GM18520 (cell line): ENCODE measurements at regions not wholly inside any gene's neighbourhood (a gene's known extent, or its start where the extent isn't known, plus 50 kb on each side); places are given as distances from the start of the nearest gene placed in this dataset.

Experiments
- ATAC-seq: cut with Tn5 transposase; IDR thresholded peaks from one replicate; pipeline ENCODE4 v1.9.1; 2021; ENCODE audit not compliant: unreplicated experiment

DNA sequence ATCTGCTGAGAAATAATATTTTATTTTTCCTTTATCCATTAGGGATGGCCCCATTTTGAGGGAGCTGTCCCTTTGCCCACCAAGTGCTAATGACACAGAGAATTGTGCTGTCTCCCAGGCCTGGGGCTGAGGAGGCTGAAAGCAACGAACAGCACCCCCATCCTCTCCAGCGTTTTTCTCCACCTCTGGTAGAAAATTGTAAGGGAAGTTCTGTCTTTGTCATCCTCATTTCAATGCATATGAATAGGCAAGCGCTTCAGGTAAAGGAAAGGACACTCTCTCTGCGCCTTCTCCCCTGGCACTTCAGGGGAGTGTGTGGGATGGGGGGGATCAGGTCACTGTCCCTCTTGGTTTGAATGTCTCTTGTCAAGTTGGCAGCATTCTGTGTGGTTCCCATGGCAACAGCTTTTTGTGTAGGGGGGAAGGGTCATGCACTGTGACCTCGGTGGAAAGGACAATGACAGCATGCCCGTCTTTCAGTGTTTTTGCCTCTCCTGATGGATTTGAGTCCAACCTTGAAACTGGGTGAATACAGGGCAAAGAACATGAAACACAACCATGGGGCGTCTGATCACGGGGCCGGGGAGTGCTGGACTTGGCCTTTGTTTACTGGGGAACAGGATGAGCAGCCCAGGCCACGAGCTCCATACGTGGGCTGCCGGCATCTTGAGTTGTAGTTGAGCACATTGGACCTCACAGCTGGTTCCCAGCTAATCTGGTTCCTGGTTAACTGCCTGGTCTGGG, 230.2 kb downstream of the VRK1 start:
- no peak for ATAC-seq

DNA sequence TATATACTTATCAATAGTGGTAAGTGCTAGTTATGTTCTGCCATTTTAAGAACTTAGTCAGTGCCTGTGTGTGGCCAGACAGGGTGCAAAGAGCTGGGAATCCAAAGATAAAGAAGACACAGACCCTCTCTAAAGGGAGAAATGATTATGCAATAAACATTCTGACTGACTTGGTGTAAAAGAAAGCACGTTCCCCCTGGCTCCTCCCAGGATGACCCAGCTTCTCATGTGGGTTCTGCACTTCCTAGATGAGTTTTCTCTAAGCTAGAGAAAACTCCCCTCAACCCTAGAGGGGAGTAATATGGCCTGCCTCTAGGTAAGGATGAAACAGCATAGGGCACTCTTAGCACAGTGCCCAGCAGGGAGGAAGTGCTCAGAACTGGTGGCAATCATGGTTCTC, 231.2 kb downstream of the VRK1 start:
- ATAC-seq = no peak

DNA sequence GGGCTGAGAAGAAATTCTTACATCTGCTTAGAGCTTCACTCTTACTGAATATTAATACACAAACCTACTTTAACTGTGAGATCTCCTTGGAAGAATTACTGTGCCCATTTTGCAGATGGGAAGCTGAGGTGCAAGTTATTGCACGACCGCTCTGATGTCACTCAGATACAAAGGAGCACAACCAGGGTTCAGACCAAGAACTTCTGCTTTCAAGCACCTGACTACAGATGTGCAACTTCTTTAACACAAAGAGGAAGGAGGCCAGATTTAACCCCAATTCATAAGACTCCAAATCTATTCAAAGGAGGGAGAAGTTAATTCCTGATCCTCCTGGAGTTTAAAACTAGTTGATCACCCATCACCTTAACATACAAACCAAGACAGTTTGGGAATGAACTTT, 232.6 kb downstream of the VRK1 start:
- ATAC-seq = no peak

DNA sequence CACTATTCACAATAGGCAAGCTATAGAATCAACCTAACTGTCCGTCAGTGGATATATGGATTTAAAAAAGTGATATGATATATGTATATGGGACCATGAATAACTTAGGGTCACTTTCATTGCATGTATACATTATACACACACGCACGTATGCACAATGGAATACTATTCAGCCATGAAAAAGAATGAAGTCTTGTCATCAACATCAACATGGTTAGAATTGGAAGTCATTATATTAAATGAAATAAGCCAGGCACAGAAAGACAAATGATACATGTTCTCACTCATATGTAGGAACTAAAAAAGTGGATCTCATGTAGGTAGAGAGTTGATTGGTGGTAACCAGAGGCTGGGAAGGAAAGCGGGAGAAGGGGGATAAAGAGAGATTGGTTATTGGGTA, 234.3 kb downstream of the VRK1 start:
- ATAC-seq = no peak

DNA sequence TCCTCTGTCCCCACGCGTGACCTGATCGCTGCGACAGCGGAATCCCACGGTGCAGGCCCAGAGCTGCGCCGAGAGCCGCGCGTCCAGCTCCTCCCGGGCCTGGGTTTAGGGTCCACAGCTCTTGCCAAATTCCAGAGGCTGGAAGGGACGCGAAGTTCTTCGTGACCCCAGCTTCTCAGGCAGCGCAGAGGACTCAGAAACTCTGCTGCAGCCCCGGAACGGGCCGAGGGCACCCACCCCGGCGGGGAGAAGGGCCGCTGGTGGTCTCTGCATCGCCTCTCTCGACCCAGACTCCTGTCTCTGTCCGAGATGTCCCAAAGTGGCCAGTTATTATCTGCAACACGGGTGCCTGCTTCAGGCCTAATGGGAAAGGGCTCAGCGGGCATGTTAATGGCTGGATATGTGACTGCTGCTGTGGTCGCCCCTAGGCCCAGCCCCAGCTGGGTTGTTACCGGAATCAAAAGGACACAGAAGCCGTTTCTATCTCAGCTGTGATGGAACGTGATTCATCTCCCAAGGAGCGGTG, 236.4 kb downstream of the VRK1 start:
- no peak for ATAC-seq

DNA sequence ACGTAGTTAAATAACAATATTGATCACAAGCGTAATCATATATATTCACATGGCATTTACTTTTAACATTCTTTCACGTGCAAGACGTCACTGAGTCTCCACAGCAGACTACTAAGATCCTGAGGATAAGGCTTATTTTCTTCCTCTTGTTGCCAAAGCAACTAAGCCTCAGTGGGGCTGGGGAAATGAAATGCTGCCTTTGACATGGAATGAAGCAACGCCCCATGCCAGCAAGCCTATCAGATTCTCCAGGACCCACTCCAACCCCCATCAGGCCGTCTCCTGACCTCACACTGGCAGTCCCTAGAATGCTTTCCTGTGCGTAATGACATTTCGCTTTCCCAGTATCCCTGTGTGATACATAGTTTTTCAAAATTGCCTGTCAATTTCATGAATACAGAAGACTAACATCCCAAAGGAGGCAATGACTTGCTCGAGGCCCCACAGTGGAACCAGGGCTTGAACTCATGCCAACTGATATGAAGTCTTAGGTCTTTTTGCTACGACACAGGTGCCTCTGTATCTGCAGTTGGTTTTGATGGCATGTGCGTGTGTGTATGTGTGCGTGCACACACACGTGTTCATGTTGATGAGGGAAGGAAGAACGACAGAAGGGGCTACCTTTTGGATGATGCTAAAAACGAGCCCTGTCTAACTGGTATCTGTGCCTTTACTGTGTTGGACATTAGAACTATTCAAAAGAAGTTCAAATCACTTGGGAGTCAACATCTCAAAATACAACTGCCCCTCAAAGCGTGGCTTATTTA, 239.1 kb downstream of the VRK1 start:
- ATAC-seq = no peak

DNA sequence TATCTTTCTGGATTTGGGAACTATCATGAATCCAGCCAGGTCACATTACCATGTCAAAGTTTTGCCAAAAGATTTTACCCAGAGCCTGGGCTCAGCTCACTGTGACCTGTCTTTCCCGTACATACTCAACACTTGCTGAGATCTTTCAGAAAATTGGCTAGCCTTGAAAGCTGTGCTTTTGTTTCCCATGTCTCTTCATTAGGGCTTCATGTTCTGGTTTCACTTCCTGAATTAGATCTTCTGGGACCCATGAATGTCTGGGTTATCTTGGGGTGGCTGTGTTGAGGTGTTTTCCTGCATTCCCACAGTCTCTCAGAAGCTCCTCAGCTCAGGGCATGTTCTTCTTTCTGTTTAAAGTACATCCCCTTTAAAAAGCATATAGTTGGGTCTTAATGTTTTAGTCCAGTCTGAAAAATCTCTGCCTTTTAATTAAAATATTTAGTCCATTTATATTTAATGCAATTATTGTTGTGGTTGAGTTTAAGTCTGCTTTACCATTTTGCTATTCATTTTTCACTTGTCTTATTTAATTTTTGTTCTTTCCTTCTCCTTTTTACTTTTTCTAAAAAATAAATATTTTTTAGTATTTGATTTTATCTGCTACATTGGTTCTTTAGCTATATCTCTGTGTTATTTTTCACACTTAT, 242.7 kb downstream of the VRK1 start:
- no peak for ATAC-seq

DNA sequence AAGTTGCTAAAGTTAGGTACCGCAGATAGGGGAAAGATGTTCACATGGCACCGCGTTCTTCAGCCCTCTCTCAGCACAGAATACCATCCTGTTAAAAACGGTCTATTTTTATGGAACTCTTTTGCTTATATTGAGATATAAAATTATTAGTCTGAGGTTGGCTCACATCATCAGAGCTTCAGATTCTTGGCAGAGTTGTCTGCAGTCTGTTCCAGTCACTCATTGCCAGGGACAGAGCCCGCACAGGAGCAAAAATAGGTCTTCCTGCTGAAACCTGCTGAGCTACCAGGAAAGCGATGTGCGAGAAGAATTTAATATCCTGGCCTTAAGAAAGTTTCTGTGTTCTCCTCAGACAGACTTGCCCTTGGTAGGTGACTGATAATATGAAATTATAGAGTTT, 249.8 kb downstream of the VRK1 start:
- ATAC-seq = no peak

DNA sequence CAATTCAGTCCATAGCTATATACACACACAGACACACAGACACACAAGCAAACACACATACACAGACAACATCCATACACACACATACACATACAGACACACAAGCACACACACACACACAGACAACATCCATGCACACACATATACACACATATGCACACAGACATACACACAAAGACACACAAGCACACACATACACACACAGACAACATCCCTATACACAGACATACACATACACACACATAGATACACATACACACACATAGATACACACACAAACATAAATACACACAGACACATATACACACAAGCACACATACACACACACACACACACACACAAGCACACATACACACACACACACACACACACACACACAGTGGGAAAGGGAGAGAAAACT, 254.8 kb downstream of the VRK1 start:
- ATAC-seq = no peak

DNA sequence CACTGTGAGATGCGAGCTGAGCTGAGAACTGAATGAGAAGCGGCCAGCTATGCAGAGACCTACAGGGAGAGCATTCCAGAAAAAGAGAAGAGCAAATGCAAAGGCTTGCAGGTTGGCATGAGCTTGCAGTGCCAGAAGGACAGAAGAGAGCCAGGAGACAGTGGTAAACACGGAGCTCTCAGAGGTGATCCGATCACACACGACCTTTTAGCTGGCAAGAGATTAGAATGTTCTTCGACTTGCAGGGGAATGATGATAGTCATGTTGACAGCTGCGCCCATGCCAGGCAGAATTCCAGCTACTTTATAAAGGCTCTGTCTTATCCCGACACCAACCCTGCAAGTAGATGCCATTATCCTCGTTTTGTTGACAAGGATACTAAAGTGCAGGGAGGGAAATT, 256.8 kb downstream of the VRK1 start:
- ATAC-seq = no peak

DNA sequence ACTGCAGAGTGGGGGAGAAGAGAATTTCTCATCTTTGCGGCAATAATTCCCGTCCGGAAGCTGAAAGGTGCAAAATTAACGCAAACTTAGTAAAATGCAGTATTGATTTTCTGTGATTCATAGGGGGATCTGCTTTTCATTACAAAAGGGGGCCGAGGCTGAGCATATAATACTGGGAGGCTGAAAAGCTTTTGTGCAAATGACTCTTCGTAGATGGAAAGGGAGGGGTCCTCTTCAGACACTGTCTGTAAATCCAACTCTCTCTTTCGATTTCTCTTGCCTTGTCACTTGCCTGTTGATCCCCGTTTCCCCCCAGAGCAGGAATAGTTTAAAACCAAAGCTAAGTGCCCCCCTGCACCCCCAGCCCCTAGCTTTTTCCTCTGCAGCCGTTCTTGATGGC, 258.2 kb downstream of the VRK1 start:
- no peak for ATAC-seq

DNA sequence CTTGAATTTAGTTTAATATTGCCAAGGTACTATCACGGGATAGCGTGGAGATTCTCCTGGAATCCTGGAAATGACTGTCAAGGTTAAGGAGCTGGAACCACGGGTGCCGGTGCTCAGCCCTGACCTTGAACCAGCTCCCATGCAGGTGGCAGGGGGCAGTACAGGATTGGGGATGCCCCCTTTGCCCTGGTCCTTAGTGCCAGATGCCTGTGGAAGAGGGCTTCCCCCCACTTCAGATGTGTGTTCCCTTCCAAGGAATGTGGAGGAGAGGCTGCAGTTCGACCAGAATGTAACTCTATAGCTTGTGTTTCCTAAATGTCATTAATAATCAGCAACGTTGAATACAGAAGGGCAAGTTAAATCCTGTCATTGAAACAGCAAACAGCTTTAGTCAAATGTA, 258.9 kb downstream of the VRK1 start:
- no peak for ATAC-seq

DNA sequence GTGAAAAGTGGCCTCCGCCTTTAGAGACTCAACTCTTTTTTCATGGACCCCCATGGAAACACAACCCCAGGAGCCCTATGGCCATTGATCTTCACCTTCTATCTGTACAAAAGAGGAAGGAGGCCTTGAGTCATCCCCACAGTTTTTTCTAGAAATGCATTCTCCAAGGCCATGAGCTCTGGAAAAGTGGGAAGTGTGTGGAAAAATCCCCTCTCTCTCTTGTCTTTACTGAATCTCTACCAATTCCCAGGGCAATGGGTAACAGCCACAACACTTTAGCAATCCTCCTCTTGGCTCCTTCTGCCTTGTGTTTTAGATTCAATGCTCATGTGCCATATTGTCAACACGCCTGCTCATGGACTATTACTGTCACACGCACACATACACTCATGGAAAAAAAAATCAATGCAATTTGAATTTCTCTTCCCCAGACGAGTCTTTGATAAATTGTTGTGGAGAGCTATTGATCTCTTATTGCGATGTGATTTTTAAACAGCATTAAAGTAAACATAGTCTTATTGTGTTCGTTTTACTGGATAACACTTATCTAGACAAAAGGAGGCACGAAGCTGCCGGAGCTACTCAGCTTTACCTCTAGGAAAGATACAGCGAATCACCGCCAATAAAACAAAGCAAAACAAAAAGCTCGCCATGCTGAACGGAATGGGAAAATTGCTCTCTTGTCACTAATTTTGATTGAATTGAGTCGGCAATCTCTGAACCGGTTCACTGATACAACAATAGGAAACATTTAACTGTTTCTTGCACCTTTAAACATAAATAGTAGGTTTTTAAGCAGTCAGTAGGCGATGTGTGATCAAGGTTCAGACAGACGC, 260.3 kb downstream of the VRK1 start:
- no peak for ATAC-seq

DNA sequence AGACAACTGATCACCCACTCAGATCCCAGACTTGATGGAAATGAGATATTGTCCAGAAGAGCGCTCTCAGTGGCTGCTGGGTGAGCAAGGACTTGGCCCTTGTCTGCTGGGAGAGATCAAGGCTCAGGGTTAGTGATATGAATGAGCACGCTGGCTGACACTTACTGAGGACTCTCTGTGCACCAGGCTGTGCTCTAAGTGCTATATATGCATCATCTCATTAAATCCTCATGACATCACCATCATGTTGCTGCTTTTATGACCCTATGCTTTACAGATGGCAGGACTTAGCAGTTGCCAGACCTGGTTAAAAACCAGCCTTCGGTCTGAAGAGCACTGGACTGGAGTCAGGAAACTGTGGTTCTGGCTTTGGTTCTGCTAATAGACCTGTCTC, 260.9 kb downstream of the VRK1 start:
- no peak for ATAC-seq

DNA sequence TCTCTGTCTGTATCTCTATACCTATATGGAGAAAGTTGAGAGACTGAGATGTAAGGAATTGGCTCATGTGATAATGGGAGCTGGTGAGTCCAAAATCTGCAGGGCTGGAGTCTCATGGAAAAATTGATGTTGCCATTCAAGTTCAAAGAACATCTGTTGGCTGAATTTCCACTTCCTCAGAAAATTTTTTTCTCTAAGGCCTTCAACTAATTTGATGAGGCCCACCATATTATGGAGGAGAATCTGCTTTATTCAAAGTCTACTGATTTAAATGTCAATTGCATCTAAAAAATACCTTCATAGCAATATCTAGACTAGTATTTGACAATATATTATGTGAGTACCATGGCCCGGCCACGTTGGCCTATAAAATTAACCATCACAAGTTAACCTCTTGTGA, 261.4 kb downstream of the VRK1 start:
- ATAC-seq = no peak

DNA sequence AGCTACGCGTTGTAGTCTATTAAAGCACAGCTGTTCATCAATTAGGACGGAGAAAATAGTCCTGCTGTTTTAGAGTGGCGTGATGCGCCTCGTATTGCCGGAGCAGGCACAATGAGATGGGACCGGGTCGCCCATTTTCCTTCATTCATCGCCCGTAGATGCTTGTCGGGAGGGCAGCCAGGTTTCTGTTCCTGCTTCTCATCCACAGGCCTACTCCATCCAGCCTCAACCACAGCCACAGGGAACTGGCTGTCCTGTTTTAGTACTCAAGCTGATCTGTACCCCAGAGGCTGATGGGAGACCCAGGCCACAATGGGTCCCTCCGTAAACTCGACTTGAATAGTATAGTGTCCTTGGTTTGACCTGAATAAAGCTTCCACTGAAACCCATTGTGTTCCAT, 264.0 kb downstream of the VRK1 start:
- no peak for ATAC-seq

DNA sequence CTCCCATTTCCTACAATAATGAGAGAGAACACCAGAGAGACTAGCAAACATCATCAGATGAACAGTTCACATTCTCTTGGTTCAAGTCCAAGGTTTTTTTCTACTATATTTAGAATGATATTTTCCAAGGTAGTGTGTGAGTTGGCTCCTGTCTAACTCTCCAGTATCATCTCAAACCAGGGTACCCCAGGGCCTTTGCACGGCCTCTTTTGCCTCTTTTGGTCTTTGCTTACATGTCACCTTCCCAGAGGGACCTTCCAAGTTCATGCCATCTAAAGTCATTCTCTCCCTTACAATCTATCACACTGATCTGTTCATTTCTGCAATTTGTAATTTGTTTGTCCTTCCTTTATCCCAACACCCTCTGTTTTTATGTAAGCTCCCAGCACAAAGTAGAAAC, 264.5 kb downstream of the VRK1 start:
- no peak for ATAC-seq

DNA sequence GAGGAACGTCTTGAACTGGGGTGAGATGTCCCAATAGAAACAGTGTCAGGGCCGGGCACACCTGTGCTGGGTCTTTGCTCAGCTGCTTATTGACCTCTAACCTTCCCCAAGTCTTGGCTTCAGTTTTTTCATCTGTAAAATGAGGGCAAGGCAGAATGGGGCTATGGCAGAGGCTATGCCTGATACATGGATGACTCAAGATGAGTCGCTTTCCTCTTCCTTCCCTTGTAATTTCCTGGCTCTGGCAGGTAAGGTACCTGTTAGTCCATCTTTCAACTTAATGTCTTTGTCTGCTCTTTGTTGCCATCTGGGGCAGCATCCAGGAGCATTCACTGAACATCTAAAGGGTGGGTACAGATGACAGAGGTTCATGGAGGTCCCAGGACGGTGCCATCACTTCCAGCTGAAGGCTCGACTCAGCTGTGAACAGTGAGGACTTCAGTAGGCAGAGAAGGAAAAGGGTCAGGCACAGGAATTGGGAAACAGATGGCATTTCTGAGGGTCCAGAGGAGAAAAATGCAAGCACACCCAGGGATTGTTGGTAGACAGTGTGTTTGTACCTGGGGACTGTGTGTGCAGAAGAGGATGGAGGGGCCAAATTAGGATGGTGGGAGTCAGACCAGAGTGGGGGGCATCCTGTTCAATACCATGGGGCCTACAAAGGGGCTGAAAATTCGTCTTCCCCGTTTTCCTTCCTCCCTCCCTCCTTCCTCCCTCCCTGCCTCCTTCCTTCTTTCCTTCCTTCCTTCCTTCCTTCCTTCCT, 268.3 kb downstream of the VRK1 start:
- ATAC-seq = no peak

DNA sequence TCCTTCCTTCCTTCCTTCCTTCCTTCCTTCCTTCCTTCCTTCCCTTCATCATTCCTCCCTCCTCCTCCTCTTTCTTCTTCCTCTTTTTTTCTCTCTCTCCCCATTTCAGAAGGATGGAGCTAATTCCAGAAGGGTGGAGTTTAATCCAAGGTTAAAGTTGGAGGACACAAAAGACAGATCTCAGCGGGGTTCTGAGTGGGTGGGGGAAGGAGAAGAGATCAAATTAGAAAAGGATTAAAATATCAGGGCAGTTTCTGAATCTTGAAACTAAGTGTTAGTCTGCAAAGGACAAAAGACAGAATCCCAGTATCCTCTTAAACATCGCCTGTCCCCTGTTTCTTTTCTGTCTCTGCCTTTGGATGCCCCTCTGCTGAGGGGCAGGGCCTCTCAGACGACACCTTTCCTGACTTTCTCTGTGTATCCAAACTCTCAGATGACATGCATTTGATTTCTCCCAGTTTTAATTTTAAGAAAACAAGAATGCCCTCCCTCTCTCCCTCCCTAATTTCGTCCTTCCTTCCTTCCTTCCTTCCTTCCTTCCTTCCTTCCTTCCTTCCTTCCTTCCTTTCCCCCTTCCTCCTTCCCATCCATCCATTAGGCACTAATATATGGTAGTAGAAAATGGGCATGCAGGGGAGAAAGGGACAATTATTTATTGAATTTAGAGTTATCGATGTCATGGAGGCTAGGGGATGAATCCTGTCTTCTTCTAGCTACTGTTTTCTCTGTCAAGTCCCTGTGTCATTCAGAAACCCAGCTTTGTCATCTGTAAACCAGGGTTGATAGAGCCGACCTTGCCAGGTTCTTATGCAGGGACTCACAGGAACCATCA, 269.1 kb downstream of the VRK1 start:
- no peak for ATAC-seq
